ENCODE measurements at regions not wholly inside any gene's neighbourhood (a gene's known extent, or its start where the extent isn't known, plus 50 kb on each side); places are given as distances from the start of the nearest gene placed in this dataset.
"Not testable (repeated sequence)": the region's sequence is repeated elsewhere in the genome, so short reads cannot be mapped to it uniquely, and the experiment has no call there.

DNA sequence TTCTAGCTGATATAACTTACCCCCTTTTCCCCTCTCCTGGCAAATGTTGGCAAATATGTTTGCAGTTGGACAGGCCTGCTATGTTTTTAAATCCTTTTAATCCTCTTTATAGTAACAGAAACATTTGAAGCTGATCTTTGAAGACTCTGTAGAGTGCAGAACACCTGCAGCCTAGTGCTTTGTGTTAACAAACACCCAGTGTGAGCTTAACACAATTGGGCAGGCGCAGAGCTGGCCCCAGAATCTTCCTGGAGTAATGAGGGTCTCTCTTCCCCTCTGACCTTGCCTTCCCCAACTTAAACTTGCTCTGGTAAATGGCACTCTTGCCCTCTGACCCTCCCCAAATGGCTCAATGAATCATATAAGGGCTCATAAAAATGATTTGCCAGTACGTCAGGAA lies 247.9 kb upstream of the LYPLAL1 start:
- Histone ChIP-seq H3K36me3 (ENCODE audit: control insufficient read depth in 1 of 2, insufficient read depth in 2 of 2, low read length in 2 of 2) (no peaks in the 10 kb centered on the region), H3K9me3 (ENCODE audit: control insufficient read depth in 1 of 2, low read length in 2 of 2) (no peaks in the 10 kb centered on the region), H3K27me3 (ENCODE audit: low read depth, low read length) (no peaks in the 10 kb centered on the region), H3K27ac (ENCODE audit: low read length) (no peak overlapping the region), H3K4me1 (ENCODE audit: control insufficient read depth in 1 of 2, insufficient read depth in 2 of 2, low read length in 2 of 2) (no peaks in the 10 kb centered on the region), H3K4me3 (ENCODE audit: low read depth in 1 of 2, low read length in 2 of 2) (no peak overlapping the region)

GRCh38 chr1:218926631-218927030 lies 247.0 kb upstream of the LYPLAL1 start:
- H3K36me3 ChIP-seq (ENCODE audit: control insufficient read depth in 1 of 2, insufficient read depth in 2 of 2, low read length in 2 of 2) = no peaks in the 10 kb centered on the region
- H3K27ac ChIP-seq (ENCODE audit: low read length) = no peak overlapping the region

DNA sequence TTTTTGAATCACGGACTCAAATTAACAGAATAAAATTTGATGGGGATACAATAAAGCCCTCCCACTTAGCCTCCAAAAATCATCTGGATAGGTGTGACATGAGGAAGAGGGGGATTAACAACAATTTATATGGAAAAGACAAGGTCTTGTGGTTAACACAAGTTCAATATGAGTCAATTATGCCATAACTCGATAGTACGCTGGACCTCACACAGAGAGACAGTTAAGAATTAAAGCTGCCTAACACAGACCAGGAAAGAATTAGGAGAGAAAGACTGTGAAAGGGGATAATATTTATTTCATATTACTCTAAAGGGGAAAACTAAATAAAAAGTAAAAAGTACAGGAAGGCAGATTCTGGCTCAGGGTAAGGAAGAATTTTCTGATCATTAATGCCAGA lies 243.7 kb upstream of the LYPLAL1 start:
- Histone ChIP-seq H3K9me3 (ENCODE audit: control insufficient read depth in 1 of 2, low read length in 2 of 2) (no peaks in the 10 kb centered on the region), H3K27me3 (ENCODE audit: low read depth, low read length) (no peaks in the 10 kb centered on the region), H3K4me3 (ENCODE audit: low read depth in 1 of 2, low read length in 2 of 2) (no peak overlapping the region), H3K4me1 (ENCODE audit: control insufficient read depth in 1 of 2, insufficient read depth in 2 of 2, low read length in 2 of 2) (no peaks in the 10 kb centered on the region), H3K27ac (ENCODE audit: low read length) (no peak overlapping the region), H3K36me3 (ENCODE audit: control insufficient read depth in 1 of 2, insufficient read depth in 2 of 2, low read length in 2 of 2) (no peaks in the 10 kb centered on the region)

More at GRCh38 chr1:218926631-218927030, 247.0 kb upstream of the LYPLAL1 start:
- Histone ChIP-seq H3K27me3 (ENCODE audit: low read depth, low read length) (no peaks in the 10 kb centered on the region), H3K9me3 (ENCODE audit: control insufficient read depth in 1 of 2, low read length in 2 of 2) (no peaks in the 10 kb centered on the region), H3K4me3 (ENCODE audit: low read depth in 1 of 2, low read length in 2 of 2) (no peak overlapping the region), H3K4me1 (ENCODE audit: control insufficient read depth in 1 of 2, insufficient read depth in 2 of 2, low read length in 2 of 2) (no peaks in the 10 kb centered on the region)

DNA sequence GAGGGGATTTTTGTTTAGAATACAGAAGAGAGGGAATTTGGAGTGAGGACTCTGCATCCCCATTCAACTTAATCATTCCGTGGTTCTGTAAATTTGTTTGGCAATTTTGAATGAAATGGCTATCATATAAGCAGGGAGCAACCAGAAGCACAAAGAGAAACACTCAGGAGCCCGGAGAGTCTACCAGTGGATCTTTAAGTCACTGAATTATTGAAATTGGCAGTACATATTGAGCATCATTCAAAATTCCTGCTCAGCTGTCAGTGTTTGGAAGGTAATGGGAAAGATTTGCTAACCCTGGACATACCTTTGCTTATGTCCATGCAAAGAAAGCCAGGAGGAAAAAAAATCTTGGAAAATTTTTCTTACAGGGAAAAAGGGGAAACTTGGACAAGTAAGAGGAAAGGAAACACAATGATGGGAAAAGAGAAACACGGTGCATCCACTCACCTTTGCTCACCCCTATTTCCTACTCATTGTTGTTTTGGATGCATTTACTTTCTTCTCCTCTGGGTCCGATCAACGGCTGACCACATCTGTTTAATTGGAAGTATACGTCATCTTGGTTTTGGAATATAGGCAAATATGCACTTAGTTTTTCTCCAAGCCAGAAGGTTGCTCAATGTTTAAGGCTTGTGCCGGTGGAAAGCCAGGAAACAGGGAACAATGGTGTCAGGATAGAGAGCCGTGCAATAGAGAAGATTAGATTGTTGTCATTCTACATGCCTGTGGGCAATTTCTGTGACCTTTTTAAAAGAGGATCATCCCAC lies 243.0 kb upstream of the LYPLAL1 start:
- H3K27ac ChIP-seq (ENCODE audit: low read length) = no peak overlapping the region
- H3K4me3 ChIP-seq (ENCODE audit: low read depth in 1 of 2, low read length in 2 of 2) = no peak overlapping the region
- H3K4me1 ChIP-seq (ENCODE audit: control insufficient read depth in 1 of 2, insufficient read depth in 2 of 2, low read length in 2 of 2) = no peaks in the 10 kb centered on the region
- peaks cover 0 to under 1% of the 10 kb centered on the region in 2 donors for H3K9me3 ChIP-seq (ENCODE audit: control insufficient read depth in 1 of 2, low read length in 2 of 2)
- H3K36me3 ChIP-seq (ENCODE audit: control insufficient read depth in 1 of 2, insufficient read depth in 2 of 2, low read length in 2 of 2) = no peaks in the 10 kb centered on the region
- no peaks in the 10 kb centered on the region for H3K27me3 ChIP-seq (ENCODE audit: low read depth, low read length)

GRCh38 chr1:218931324-218931723 lies 242.4 kb upstream of the LYPLAL1 start:
- no peak overlapping the region for H3K4me3 ChIP-seq (ENCODE audit: low read depth in 1 of 2, low read length in 2 of 2)
- no peaks in the 10 kb centered on the region for H3K36me3 ChIP-seq (ENCODE audit: control insufficient read depth in 1 of 2, insufficient read depth in 2 of 2, low read length in 2 of 2)
- H3K27ac ChIP-seq (ENCODE audit: low read length) = no peak overlapping the region
- no peaks in the 10 kb centered on the region for H3K4me1 ChIP-seq (ENCODE audit: control insufficient read depth in 1 of 2, insufficient read depth in 2 of 2, low read length in 2 of 2)
- peaks cover 0 to 5% of the 10 kb centered on the region in 2 donors for H3K9me3 ChIP-seq (ENCODE audit: control insufficient read depth in 1 of 2, low read length in 2 of 2)
- no peaks in the 10 kb centered on the region for H3K27me3 ChIP-seq (ENCODE audit: low read depth, low read length)

- H3K4me1 ChIP-seq (ENCODE audit: control insufficient read depth in 1 of 2, insufficient read depth in 2 of 2, low read length in 2 of 2) = no peaks in the 10 kb centered on the region
- no peak overlapping the region for H3K27ac ChIP-seq (ENCODE audit: low read length)
- no peaks in the 10 kb centered on the region for H3K36me3 ChIP-seq (ENCODE audit: control insufficient read depth in 1 of 2, insufficient read depth in 2 of 2, low read length in 2 of 2)
- H3K4me3 ChIP-seq (ENCODE audit: low read depth in 1 of 2, low read length in 2 of 2) = no peak overlapping the region
- H3K27me3 ChIP-seq (ENCODE audit: low read depth, low read length) = no peaks in the 10 kb centered on the region
- peaks cover 0 to 11% of the 10 kb centered on the region in 2 donors for H3K9me3 ChIP-seq (ENCODE audit: control insufficient read depth in 1 of 2, low read length in 2 of 2)
Observed at GRCh38 chr1:218933513-218933912, 240.2 kb upstream of the LYPLAL1 start.

DNA sequence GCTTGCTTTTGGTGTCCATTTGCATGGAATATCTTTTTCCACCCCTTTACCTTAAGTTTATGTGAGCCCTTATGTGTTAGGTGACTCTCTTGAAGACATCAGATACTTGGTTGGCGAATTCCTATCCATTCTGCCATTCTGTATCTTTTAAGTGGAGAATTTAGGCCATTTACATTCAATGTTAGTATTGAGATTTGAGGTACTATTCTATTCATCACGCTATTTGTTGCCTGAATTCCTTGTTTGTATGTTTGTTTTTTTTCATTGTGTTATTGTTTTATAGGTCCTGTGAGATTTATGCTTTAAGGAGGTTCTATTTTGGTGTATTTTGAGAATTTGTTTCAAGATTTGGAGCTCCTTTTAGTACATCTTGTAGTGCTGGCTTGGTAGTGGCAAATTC lies 238.3 kb upstream of the LYPLAL1 start:
- not testable (repeated sequence) for H3K4me1 ChIP-seq (ENCODE audit: control insufficient read depth in 1 of 2, insufficient read depth in 2 of 2, low read length in 2 of 2); H3K36me3 ChIP-seq (ENCODE audit: control insufficient read depth in 1 of 2, insufficient read depth in 2 of 2, low read length in 2 of 2); H3K27me3 ChIP-seq (ENCODE audit: low read depth, low read length); H3K27ac ChIP-seq (ENCODE audit: low read length); H3K4me3 ChIP-seq (ENCODE audit: low read depth in 1 of 2, low read length in 2 of 2)
- H3K9me3 ChIP-seq (ENCODE audit: control insufficient read depth in 1 of 2, low read length in 2 of 2) = peaks cover 0 to 17% of the 10 kb centered on the region in 2 donors

- Histone ChIP-seq H3K4me1 (ENCODE audit: control insufficient read depth in 1 of 2, insufficient read depth in 2 of 2, low read length in 2 of 2) (peaks cover 0 to 9% of the 10 kb centered on the region in 2 donors), H3K4me3 (ENCODE audit: low read depth in 1 of 2, low read length in 2 of 2) (no peak overlapping the region), H3K27me3 (ENCODE audit: low read depth, low read length) (no peaks in the 10 kb centered on the region), H3K36me3 (ENCODE audit: control insufficient read depth in 1 of 2, insufficient read depth in 2 of 2, low read length in 2 of 2) (no peaks in the 10 kb centered on the region), H3K9me3 (ENCODE audit: control insufficient read depth in 1 of 2, low read length in 2 of 2) (peaks cover 0 to 19% of the 10 kb centered on the region in 2 donors), H3K27ac (ENCODE audit: low read length) (no peak overlapping the region)
Observed at GRCh38 chr1:218938259-218938658, 235.4 kb upstream of the LYPLAL1 start.

GRCh38 chr1:218939095-218939494 lies 234.6 kb upstream of the LYPLAL1 start:
- peaks cover 0 to 9% of the 10 kb centered on the region in 2 donors for H3K4me1 ChIP-seq (ENCODE audit: control insufficient read depth in 1 of 2, insufficient read depth in 2 of 2, low read length in 2 of 2)
- no peak overlapping the region for H3K4me3 ChIP-seq (ENCODE audit: low read depth in 1 of 2, low read length in 2 of 2)
- H3K9me3 ChIP-seq (ENCODE audit: control insufficient read depth in 1 of 2, low read length in 2 of 2) = peaks cover 0 to 19% of the 10 kb centered on the region in 2 donors
- H3K36me3 ChIP-seq (ENCODE audit: control insufficient read depth in 1 of 2, insufficient read depth in 2 of 2, low read length in 2 of 2) = no peaks in the 10 kb centered on the region
- H3K27ac ChIP-seq (ENCODE audit: low read length) = no peak overlapping the region
- no peaks in the 10 kb centered on the region for H3K27me3 ChIP-seq (ENCODE audit: low read depth, low read length)

DNA sequence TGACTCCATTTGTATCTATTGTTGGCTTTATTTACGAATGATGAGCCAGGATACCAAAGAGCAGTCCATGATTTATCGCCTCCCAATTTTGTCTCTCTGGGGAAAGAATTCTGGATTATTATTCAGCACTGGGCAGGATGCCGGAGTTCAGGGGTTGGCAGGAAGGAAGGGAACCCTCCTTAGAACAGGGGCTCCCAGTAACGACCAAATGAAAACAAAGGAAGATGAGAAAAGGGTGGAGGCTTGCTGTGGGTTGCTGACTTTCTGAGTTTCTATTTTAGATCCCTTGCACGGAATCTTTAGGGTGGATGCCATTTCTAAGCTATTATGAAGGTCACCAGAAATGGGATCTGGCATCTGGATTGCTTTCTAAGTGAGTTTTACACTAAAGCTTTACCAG lies 231.2 kb upstream of the LYPLAL1 start:
- no peaks in the 10 kb centered on the region for H3K36me3 ChIP-seq (ENCODE audit: control insufficient read depth in 1 of 2, insufficient read depth in 2 of 2, low read length in 2 of 2)
- H3K9me3 ChIP-seq (ENCODE audit: control insufficient read depth in 1 of 2, low read length in 2 of 2) = peaks cover 0 to 8% of the 10 kb centered on the region in 2 donors
- no peaks in the 10 kb centered on the region for H3K27me3 ChIP-seq (ENCODE audit: low read depth, low read length)
- no peak overlapping the region for H3K4me3 ChIP-seq (ENCODE audit: low read depth in 1 of 2, low read length in 2 of 2)
- H3K4me1 ChIP-seq (ENCODE audit: control insufficient read depth in 1 of 2, insufficient read depth in 2 of 2, low read length in 2 of 2) = peaks cover 0 to 9% of the 10 kb centered on the region in 2 donors
- H3K27ac ChIP-seq (ENCODE audit: low read length) = no peak overlapping the region

DNA sequence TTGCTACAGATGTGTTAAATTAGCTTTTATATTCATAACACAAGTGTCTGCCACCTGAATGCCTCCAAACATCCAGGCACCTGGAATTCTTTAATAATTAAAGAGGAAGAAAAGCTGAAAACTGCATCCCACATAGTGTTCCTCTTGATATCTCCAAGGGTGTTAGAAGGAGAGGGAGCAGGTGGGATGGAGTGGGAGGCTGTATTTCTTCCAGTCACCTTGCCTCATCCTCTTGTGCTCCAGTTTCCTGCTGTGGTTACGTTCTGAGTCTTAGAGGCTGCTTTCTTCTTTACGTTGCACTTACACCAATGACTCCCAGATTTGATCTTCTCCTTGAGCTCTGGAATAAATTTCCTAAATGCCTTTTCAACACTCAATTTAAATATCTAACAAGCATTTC lies 230.3 kb upstream of the LYPLAL1 start:
- Histone ChIP-seq H3K4me1 (ENCODE audit: control insufficient read depth in 1 of 2, insufficient read depth in 2 of 2, low read length in 2 of 2) (peaks cover 0 to 9% of the 10 kb centered on the region in 2 donors), H3K9me3 (ENCODE audit: control insufficient read depth in 1 of 2, low read length in 2 of 2) (peaks cover 0 to 8% of the 10 kb centered on the region in 2 donors), H3K27ac (ENCODE audit: low read length) (no peak overlapping the region), H3K36me3 (ENCODE audit: control insufficient read depth in 1 of 2, insufficient read depth in 2 of 2, low read length in 2 of 2) (no peaks in the 10 kb centered on the region), H3K4me3 (ENCODE audit: low read depth in 1 of 2, low read length in 2 of 2) (no peak overlapping the region), H3K27me3 (ENCODE audit: low read depth, low read length) (no peaks in the 10 kb centered on the region)

- Histone ChIP-seq H3K9me3 (ENCODE audit: control insufficient read depth in 1 of 2, low read length in 2 of 2) (peaks cover 0 to 5% of the 10 kb centered on the region in 2 donors), H3K27ac (ENCODE audit: low read length) (no peak overlapping the region), H3K36me3 (ENCODE audit: control insufficient read depth in 1 of 2, insufficient read depth in 2 of 2, low read length in 2 of 2) (no peaks in the 10 kb centered on the region), H3K4me1 (ENCODE audit: control insufficient read depth in 1 of 2, insufficient read depth in 2 of 2, low read length in 2 of 2) (peaks cover 0 to 9% of the 10 kb centered on the region in 2 donors), H3K27me3 (ENCODE audit: low read depth, low read length) (no peaks in the 10 kb centered on the region), H3K4me3 (ENCODE audit: low read depth in 1 of 2, low read length in 2 of 2) (no peak overlapping the region)
Observed at GRCh38 chr1:218945050-218945449, 228.6 kb upstream of the LYPLAL1 start.
